IMR-90 (cell line): ENCODE measurements at regions not wholly inside any gene's neighbourhood (a gene's known extent, or its start where the extent isn't known, plus 50 kb on each side); places are given as distances from the start of the nearest gene placed in this dataset.

Experiments used
- ATAC-seq: fragments of 200-7000 bp; cut with Tn5 transposase; 2 replicates; pipeline ENCODE4 v1.9.1; 2020; ENCODE audit warnings: low read depth, mild to moderate bottlenecking, moderate library complexity
- BruUV-seq: library from RNA; stranded (reverse); fragments of 400-500 nt; replicated peaks from 2 replicates; lab custom pipeline; 2021; lab: Mats Ljungman, UMichigan
- CTCF ChIA-PET: fragments of 300-600 bp; formaldehyde crosslinking; extraction: SDS; loops from one replicate; lab custom pipeline; 2021; ENCODE audit warnings: antibody characterized with exemption; lab: Yijun Ruan, JAX
- POLR2A ChIA-PET: fragments of 300-600 bp; sonication (Branson Sonifier 250); formaldehyde crosslinking; loops from one replicate; lab custom pipeline; 2022; ENCODE audit warnings: antibody characterized with exemption; ENCODE audit not compliant: unreplicated experiment; lab: Charles Lee
- DNase-seq: peaks from one replicate; pipeline ENCODE4 v3.0.0; 2013
- H2AFZ ChIP-seq: replicated peaks from 2 replicates; pipeline ENCODE3; 2013; ENCODE audit warnings: low read length, mild to moderate bottlenecking; ENCODE audit not compliant: poor library complexity
- H2AK5ac ChIP-seq: 2 replicates; pipeline ENCODE4 v1.6.1; 2013; ENCODE audit warnings: low read depth, low read length, inconsistent platforms
- H2AK9ac ChIP-seq: replicated peaks from 2 replicates; pipeline ENCODE3; 2013; ENCODE audit warnings: mild to moderate bottlenecking, low read depth, low read length, moderate library complexity; ENCODE audit not compliant: poor library complexity
- H2BK120ac ChIP-seq: 2 replicates; pipeline ENCODE4 v1.6.1; 2013; ENCODE audit warnings: low read depth, low read length, inconsistent platforms
- H2BK15ac ChIP-seq: 3 replicates; pipeline ENCODE4 v1.6.1; 2013; ENCODE audit warnings: low read depth, low read length, inconsistent platforms
- H2BK20ac ChIP-seq: 2 replicates; pipeline ENCODE4 v1.6.1; 2013; ENCODE audit warnings: low read depth, mild to moderate bottlenecking, inconsistent platforms, low read length, moderate library complexity
- H2BK5ac ChIP-seq: 2 replicates; pipeline ENCODE4 v1.6.1; 2013; ENCODE audit warnings: mild to moderate bottlenecking, low read depth, low read length, inconsistent platforms; ENCODE audit not compliant: poor library complexity, severe bottlenecking
- H3K14ac ChIP-seq: replicated peaks from 2 replicates; pipeline ENCODE4 v1.6.1; 2013; ENCODE audit warnings: low read depth, low read length, inconsistent platforms
- H3K18ac ChIP-seq: 2 replicates; pipeline ENCODE4 v1.6.1; 2013; ENCODE audit warnings: low read depth, low read length, control low read depth
- H3K23ac ChIP-seq: 2 replicates; pipeline ENCODE4 v1.6.1; 2013; ENCODE audit warnings: low read depth, low read length, inconsistent platforms
- H3K27ac ChIP-seq: 2 replicates; pipeline ENCODE4 v1.5.1; 2013; ENCODE audit warnings: mild to moderate bottlenecking, control low read depth, low read length; ENCODE audit not compliant: insufficient read depth
- H3K27me3 ChIP-seq: 2 replicates; pipeline ENCODE4 v1.6.1; 2013; ENCODE audit warnings: low read length; ENCODE audit not compliant: control insufficient read depth, insufficient read depth
- H3K36me3 ChIP-seq: 2 replicates; pipeline ENCODE4 v1.6.1; 2013; ENCODE audit warnings: low read length, mixed read lengths; ENCODE audit not compliant: control insufficient read depth, insufficient read depth
- H3K4ac ChIP-seq: 2 replicates; pipeline ENCODE4 v1.6.1; 2013; ENCODE audit warnings: low read depth, low read length, inconsistent platforms
- H3K4me1 ChIP-seq: 2 replicates; pipeline ENCODE4 v1.6.1; 2013; ENCODE audit warnings: low read length, mixed read lengths; ENCODE audit not compliant: control insufficient read depth, insufficient read depth
- H3K4me2 ChIP-seq: 2 replicates; pipeline ENCODE4 v1.6.1; 2013; ENCODE audit warnings: low read depth, mild to moderate bottlenecking, control low read depth, low read length, moderate library complexity
- H3K4me3 ChIP-seq: 2 replicates; pipeline ENCODE4 v1.5.1; 2013; ENCODE audit warnings: low read depth, mild to moderate bottlenecking, control low read depth, low read length, moderate library complexity; ENCODE audit not compliant: insufficient read depth
- H3K56ac ChIP-seq: 2 replicates; pipeline ENCODE4 v1.6.1; 2013; ENCODE audit warnings: low read length, inconsistent platforms; ENCODE audit not compliant: insufficient read depth; ENCODE audit errors: extremely low read depth
- H3K79me1 ChIP-seq, 2 experiments: 2 replicates each; pipeline ENCODE4 v1.6.1; 2013; ENCODE audit warnings: low read length in 2 of 2, inconsistent platforms in 1 of 2, low read depth in 1 of 2
- H3K9ac ChIP-seq: 2 replicates; pipeline ENCODE4 v1.6.1; 2013; ENCODE audit warnings: low read depth, low read length, control low read depth
- H3K9me1 ChIP-seq: 2 replicates; pipeline ENCODE4 v1.6.1; 2013; ENCODE audit warnings: low read length, inconsistent platforms; ENCODE audit not compliant: insufficient read depth
- H3K9me3 ChIP-seq: 2 replicates; pipeline ENCODE4 v1.6.1; 2013; ENCODE audit warnings: low read length; ENCODE audit not compliant: control insufficient read depth, insufficient read depth
- H4K20me1 ChIP-seq: 2 replicates; pipeline ENCODE4 v1.6.1; 2013; ENCODE audit warnings: low read length, inconsistent platforms; ENCODE audit not compliant: insufficient read depth
- H4K5ac ChIP-seq: 2 replicates; pipeline ENCODE4 v1.6.1; 2013; ENCODE audit warnings: mild to moderate bottlenecking, low read depth, low read length, control low read depth
- H4K8ac ChIP-seq, 2 experiments: 2 replicates each; pipeline ENCODE4 v1.6.1; 2013; ENCODE audit warnings: low read depth in 2 of 2, low read length in 2 of 2, control low read depth in 1 of 2, inconsistent platforms in 1 of 2
- H4K91ac ChIP-seq: 2 replicates; pipeline ENCODE4 v1.6.1; 2013; ENCODE audit warnings: low read depth, low read length, inconsistent platforms; ENCODE audit not compliant: insufficient read depth
- BHLHE40 ChIP-seq: fragments of 150-350 bp; IDR thresholded peaks from 2 replicates; pipeline ENCODE4 v1.6.1; 2016; ENCODE audit warnings: mild to moderate bottlenecking, low read depth, low read length
- CEBPB ChIP-seq: IDR thresholded peaks from 2 replicates; pipeline ENCODE4 v1.6.1; 2012; ENCODE audit warnings: low read depth, low read length, improper control_type of control experiment
- CHD1 ChIP-seq: IDR thresholded peaks from 2 replicates; pipeline ENCODE4 v1.6.1; 2012; ENCODE audit warnings: low read depth, low read length, improper control_type of control experiment
- CTCF ChIP-seq: conservative IDR thresholded peaks from 2 replicates; pipeline ENCODE4 v1.5.1; 2012; ENCODE audit warnings: mild to moderate bottlenecking, low read depth, low read length, improper control_type of control experiment
- ELK1 ChIP-seq: fragments of 150-350 bp; IDR thresholded peaks from 2 replicates; pipeline ENCODE4 v1.6.1; 2016; ENCODE audit warnings: low read depth, mild to moderate bottlenecking, low read length, moderate library complexity, borderline replicate concordance
- FOS ChIP-seq: fragments of 150-350 bp; IDR thresholded peaks from 2 replicates; pipeline ENCODE4 v1.6.1; 2016; ENCODE audit warnings: low read depth, low read length
- MAFK ChIP-seq: IDR thresholded peaks from 2 replicates; pipeline ENCODE4 v1.6.1; 2012; ENCODE audit warnings: low read depth, low read length, improper control_type of control experiment
- MAZ ChIP-seq: IDR thresholded peaks from 2 replicates; pipeline ENCODE4 v1.6.1; 2012; ENCODE audit warnings: low read depth, mild to moderate bottlenecking, low read length, improper control_type of control experiment, moderate library complexity, borderline replicate concordance
- NFE2L2 ChIP-seq: fragments of 150-350 bp; IDR thresholded peaks from 2 replicates; pipeline ENCODE4 v1.6.1; 2016; ENCODE audit warnings: low read depth, mild to moderate bottlenecking, low read length
- POLR2A ChIP-seq: IDR thresholded peaks from 2 replicates; pipeline ENCODE4 v1.6.1; 2012; ENCODE audit warnings: mild to moderate bottlenecking, low read depth, low read length
- RAD21 ChIP-seq: IDR thresholded peaks from 2 replicates; pipeline ENCODE4 v1.6.1; 2012; ENCODE audit warnings: low read length, improper control_type of control experiment
- RCOR1 ChIP-seq: IDR thresholded peaks from 2 replicates; pipeline ENCODE4 v1.6.1; 2012; ENCODE audit warnings: mild to moderate bottlenecking, low read length, improper control_type of control experiment; ENCODE audit not compliant: insufficient replicate concordance
- RFX5 ChIP-seq: IDR thresholded peaks from 2 replicates; pipeline ENCODE4 v1.8.0; 2012; ENCODE audit warnings: low read depth, mild to moderate bottlenecking, low read length, moderate library complexity
- SMC3 ChIP-seq: fragments of 150-350 bp; IDR thresholded peaks from 2 replicates; pipeline ENCODE4 v1.6.1; 2016; ENCODE audit warnings: low read depth, mild to moderate bottlenecking, antibody characterized with exemption, low read length, moderate library complexity
- USF2 ChIP-seq: fragments of 150-350 bp; IDR thresholded peaks from 2 replicates; pipeline ENCODE4 v1.6.1; 2017; ENCODE audit warnings: mild to moderate bottlenecking, antibody characterized with exemption, low read length, low read depth
- WGBS, 2 experiments: methylation state at CpG; one replicate each; pipeline versions ENCODE4 v1.1.5 to v1.1.7; 2013; ENCODE audit warnings: missing lambda C conversion rate in 2 of 2; ENCODE audit not compliant: insufficient read length in 1 of 2; ENCODE audit errors: extremely low coverage in 2 of 2; 5-methylcytosine and 5-hydroxymethylcytosine counted together
- dilution Hi-C: fragments of 300-500 bp; cut with HindIII; formaldehyde crosslinking; loops from one replicate; pipeline ENCODE4 v1.14.3; 2018; ENCODE audit warnings: low sequenced_read_pairs; ENCODE audit not compliant: unreplicated experiment
- in situ Hi-C: fragments of 300-500 bp; cut with MboI; formaldehyde crosslinking; loops from 3 replicates; pipeline ENCODE4 v1.14.3; 2019; ENCODE audit warnings: low sequenced_read_pairs, inconsistent platforms, mixed read lengths
- intact Hi-C: fragments of 100-400 bp; cut with micrococcal nuclease; formaldehyde crosslinking; loops from 2 replicates; pipeline ENCODE4 v1.10.0; 2022

GRCh38 chr5:20554001-20554400, 566.0 kb upstream of the CDH18 start:
- no peak for ATAC-seq
- dilution Hi-C loops = no loop called here
- no peak overlapping the region for H4K91ac ChIP-seq

More at GRCh38 chr5:20554001-20554400, 566.0 kb upstream of the CDH18 start:
- Histone ChIP-seq H3K9ac (no peak overlapping the region), H2AK5ac (no peak overlapping the region), H2BK20ac (no peak overlapping the region), H3K27me3 (no peaks in the 10 kb centered on the region), H3K4me2 (no peak overlapping the region), H2BK120ac (no peak overlapping the region), H2AK9ac (no peak overlapping the region), H3K23ac (no peak overlapping the region), H3K36me3 (no peaks in the 10 kb centered on the region), H3K4me3 (no peak overlapping the region), H4K20me1 (no peaks in the 10 kb centered on the region), H2BK15ac (no peak overlapping the region), H3K9me1 (no peaks in the 10 kb centered on the region), H3K18ac (no peak overlapping the region), H4K8ac (no peak overlapping the region), H3K9me3 (peaks cover 6% of the 10 kb centered on the region; the same call in 1 of the 2 replicates), H2AFZ (no peak overlapping the region), H3K4me1 (no peaks in the 10 kb centered on the region), H3K56ac (no peak overlapping the region), H3K14ac (no peak overlapping the region), H3K4ac (no peak overlapping the region), H3K79me1 (no peaks in the 10 kb centered on the region), H2BK5ac (no peak overlapping the region), H4K5ac (no peak overlapping the region), H3K27ac (no peak overlapping the region)
- TF ChIP-seq NFE2L2 = no peak
- no peak for TF ChIP-seq FOS
- no peak for TF ChIP-seq RCOR1
- no peak for TF ChIP-seq POLR2A
- no peak for TF ChIP-seq MAZ
- no peak for TF ChIP-seq MAFK
- no peak for TF ChIP-seq CHD1
- TF ChIP-seq BHLHE40 = no peak
- TF ChIP-seq SMC3 = no peak
- no peak for TF ChIP-seq CTCF
- TF ChIP-seq CEBPB = no peak
- TF ChIP-seq RFX5 = no peak
- TF ChIP-seq RAD21 = no peak
- TF ChIP-seq USF2 = no peak
- no peak for TF ChIP-seq ELK1
- no CpG with 5 or more reads among the region's 2 CpGs for WGBS, 2 experiments
- ChIA-PET CTCF (interaction anchor here (0.6 kb wide), 2 partner anchors 25 to 143 kb away, joined by 3 to 7 read pairs; no protein-coding TSS in a partner anchor), POLR2A (no interaction called here)
- DNase-seq = no peak
- in situ Hi-C loops = no loop called here
- intact Hi-C loops = no loop called here
- no TSS peak for BruUV-seq
